GM23338 (cell line): ENCODE measurements at regions not wholly inside any gene's neighbourhood (a gene's known extent, or its start where the extent isn't known, plus 50 kb on each side); places are given as distances from the start of the nearest gene placed in this dataset.

Experiments
- ATAC-seq: fragments of 200-7000 bp; cut with Tn5 transposase; 3 replicates; pipeline ENCODE4 v1.9.1; 2020
- DNase-seq: peaks from one replicate; pipeline ENCODE4 v3.0.0-alpha.2; 2015; ENCODE audit warnings: low spot score
- H2AFZ ChIP-seq: fragments of 200-600 bp; sonication (generic); 2 replicates; pipeline ENCODE4 v1.8.0; 2016; ENCODE audit warnings: antibody characterized with exemption, mild to moderate bottlenecking, moderate library complexity
- H3F3A ChIP-seq: fragments of 200-600 bp; sonication (generic); replicated peaks from 2 replicates; pipeline ENCODE4 v1.8.0; 2017; ENCODE audit warnings: antibody characterized with exemption, mixed run types, low read depth
- H3K27ac ChIP-seq: fragments of 200-600 bp; sonication (generic); 2 replicates; pipeline ENCODE4 v1.6.1; 2016; ENCODE audit warnings: low read depth
- H3K27me3 ChIP-seq: fragments of 200-600 bp; sonication (generic); 2 replicates; pipeline ENCODE4 v1.8.0; 2016; ENCODE audit warnings: mild to moderate bottlenecking, mixed run types, moderate library complexity; ENCODE audit not compliant: insufficient read depth
- H3K36me3 ChIP-seq: fragments of 200-600 bp; sonication (generic); 2 replicates; pipeline ENCODE4 v1.8.0; 2016; ENCODE audit warnings: mild to moderate bottlenecking; ENCODE audit not compliant: insufficient read depth
- H3K4me1 ChIP-seq: fragments of 200-600 bp; sonication (generic); 2 replicates; pipeline ENCODE4 v1.8.0; 2016; ENCODE audit warnings: mild to moderate bottlenecking, moderate library complexity; ENCODE audit not compliant: insufficient read depth
- H3K4me2 ChIP-seq: fragments of 200-600 bp; sonication (generic); 2 replicates; pipeline ENCODE4 v1.7.1; 2017; ENCODE audit warnings: mixed run types
- H3K4me3 ChIP-seq: fragments of 200-600 bp; sonication (generic); 2 replicates; pipeline ENCODE4 v1.6.1; 2016; ENCODE audit warnings: mixed run types
- H3K79me2 ChIP-seq: fragments of 200-600 bp; sonication (generic); replicated peaks from 2 replicates; pipeline ENCODE4 v1.8.0; 2017; ENCODE audit warnings: mild to moderate bottlenecking; ENCODE audit not compliant: insufficient read depth
- H3K9me2 ChIP-seq: fragments of 200-600 bp; sonication (generic); 2 replicates; pipeline ENCODE4 v1.8.0; 2017; ENCODE audit not compliant: insufficient read depth
- H4K20me1 ChIP-seq: fragments of 200-600 bp; sonication (generic); replicated peaks from 2 replicates; pipeline ENCODE4 v1.8.0; 2017; ENCODE audit warnings: mild to moderate bottlenecking; ENCODE audit not compliant: insufficient read depth
- H3K27ac Mint-ChIP-seq: 2 replicates; pipeline ENCODE4 v1.8.0; 2020; ENCODE audit warnings: inconsistent platforms, mild to moderate bottlenecking, moderate library complexity, mixed read lengths
- H3K27me3 Mint-ChIP-seq: 3 replicates; pipeline ENCODE4 v1.8.0; 2022; ENCODE audit warnings: low read depth, mild to moderate bottlenecking, moderate library complexity, mixed read lengths, inconsistent platforms; ENCODE audit not compliant: insufficient read depth, poor library complexity
- H3K36me3 Mint-ChIP-seq: 3 replicates; pipeline ENCODE4 v1.8.0; 2021; ENCODE audit warnings: low read depth, mild to moderate bottlenecking, inconsistent platforms, moderate library complexity, mixed read lengths
- H3K4me1 Mint-ChIP-seq: 3 replicates; pipeline ENCODE4 v1.8.0; 2020; ENCODE audit warnings: mild to moderate bottlenecking, inconsistent platforms, mixed read lengths
- H3K4me3 Mint-ChIP-seq: 3 replicates; pipeline ENCODE4 v1.8.0; 2021; ENCODE audit warnings: moderate library complexity, mild to moderate bottlenecking, inconsistent platforms, mixed read lengths
- H3K9me3 Mint-ChIP-seq: 3 replicates; pipeline ENCODE4 v1.8.0; 2020; ENCODE audit warnings: moderate library complexity, mild to moderate bottlenecking, inconsistent platforms, mixed read lengths
- CREB1 ChIP-seq: fragments of 250-450 bp; sonication (Bioruptor Pico); IDR thresholded peaks from 2 replicates; pipeline ENCODE4 v1.5.0; 2020; ENCODE audit warnings: low read depth, mild to moderate bottlenecking, moderate library complexity
- ETS1 ChIP-seq: IDR thresholded peaks from 2 replicates; pipeline ENCODE4 v1.6.1; 2016; ENCODE audit warnings: antibody characterized with exemption
- EZH2phosphoT487 ChIP-seq: fragments of 200-600 bp; sonication (generic); IDR thresholded peaks from one replicate; pipeline ENCODE4 v1.8.1; 2018; ENCODE audit warnings: antibody characterized with exemption; ENCODE audit not compliant: unreplicated experiment
- JUNB ChIP-seq: IDR thresholded peaks from one replicate; pipeline ENCODE4 v1.6.1; 2016; ENCODE audit warnings: antibody characterized with exemption; ENCODE audit not compliant: unreplicated experiment
- NANOG ChIP-seq: IDR thresholded peaks from 2 replicates; pipeline ENCODE4 v1.6.1; 2016; ENCODE audit warnings: antibody characterized with exemption, borderline replicate concordance
- POLR2AphosphoS5 ChIP-seq: IDR thresholded peaks from 2 replicates; pipeline ENCODE4 v1.6.1; 2016; ENCODE audit warnings: antibody characterized with exemption, low read depth
- REST ChIP-seq: IDR thresholded peaks from one replicate; pipeline ENCODE4 v1.6.1; 2018; ENCODE audit warnings: antibody characterized with exemption; ENCODE audit not compliant: unreplicated experiment
- STAT1 ChIP-seq: IDR thresholded peaks from one replicate; pipeline ENCODE4 v1.6.1; 2016; ENCODE audit warnings: antibody characterized with exemption; ENCODE audit not compliant: unreplicated experiment
- ZNF114 ChIP-seq: fragments of 250-450 bp; sonication (Bioruptor Pico); IDR thresholded peaks from 2 replicates; pipeline ENCODE4 v1.5.0; 2020; ENCODE audit warnings: mild to moderate bottlenecking, moderate library complexity
- ZNF331 ChIP-seq: fragments of 250-450 bp; sonication (Bioruptor Pico); IDR thresholded peaks from 2 replicates; pipeline ENCODE4 v1.5.0; 2020; ENCODE audit warnings: low read depth, mild to moderate bottlenecking, moderate library complexity
- ZNF462 ChIP-seq: fragments of 250-450 bp; sonication (Bioruptor Pico); IDR thresholded peaks from 2 replicates; pipeline ENCODE4 v1.5.0; 2020; ENCODE audit warnings: mild to moderate bottlenecking, moderate library complexity

GRCh38 chr6:166678426-166678825, 51.4 kb upstream of the RPS6KA2 start (continued):
- no peak for TF ChIP-seq ZNF462 (CRISPR knock-in tag)
- TF ChIP-seq REST, result no peak
- TF ChIP-seq STAT1, result no peak

- H3K27ac Mint-ChIP-seq, result no peak overlapping the region
- Histone ChIP-seq H3K27ac (no peak overlapping the region), H3K79me2 (no peaks in the 10 kb centered on the region), H3K27me3 (no peaks in the 10 kb centered on the region), H3K9me2 (0 out of 2 replicates have a peak, but pooled peaks cover 6% of the 10 kb centered on the region), H3F3A (no peaks in the 10 kb centered on the region), H3K4me3 (no peak overlapping the region), H3K36me3 (no peaks in the 10 kb centered on the region), H3K4me2 (no peak overlapping the region), H4K20me1 (no peaks in the 10 kb centered on the region; the same call in 1 of the 2 replicates), H2AFZ (no peak overlapping the region), H3K4me1 (no peaks in the 10 kb centered on the region)
- no peak overlapping the region for H3K4me3 Mint-ChIP-seq
- H3K9me3 Mint-ChIP-seq, result peaks cover 8% of the 10 kb centered on the region; the same call in 2 of the 3 replicates
- peaks cover 13% of the 10 kb centered on the region for H3K27me3 Mint-ChIP-seq
- H3K4me1 Mint-ChIP-seq, result peaks cover 6% of the 10 kb centered on the region; the same call in 1 of the 3 replicates
- H3K36me3 Mint-ChIP-seq, result peaks cover 3% of the 10 kb centered on the region; the same call in 2 of the 3 replicates
- DNase-seq (no peak), ATAC-seq (no peak)
- TF ChIP-seq JUNB (no peak), ZNF114 (CRISPR knock-in tag) (no peak), STAT1 (no peak), NANOG (no peak), POLR2AphosphoS5 (no peak), CREB1 (CRISPR knock-in tag) (no peak), ETS1 (no peak), REST (no peak), ZNF331 (no peak), EZH2phosphoT487 (no peak)
These were observed 50.9 kb upstream of the RPS6KA2 start for GRCh38 chr6:166677941-166678340.
